Right cardiac atrium (tissue), 5 donors: ENCODE measurements at regions not wholly inside any gene's neighbourhood (a gene's known extent, or its start where the extent isn't known, plus 50 kb on each side); places are given as distances from the start of the nearest gene placed in this dataset.
"Not testable (repeated sequence)": the region's sequence is repeated elsewhere in the genome, so short reads cannot be mapped to it uniquely, and the experiment has no call there.

Source experiments
- ATAC-seq, 2 donors: fragments of 200-7000 bp; cut with Tn5 transposase; one replicate each; pipeline versions ENCODE4 v1.8.0 to v1.9.1; 2020; ENCODE audit warnings: moderate library complexity in 2 of 2, mild to moderate bottlenecking in 1 of 2
- DNase-seq, 3 donors: peaks; one replicate each; pipeline ENCODE4 v3.0.0-alpha.2; 2020
- H3K27ac ChIP-seq: one replicate; pipeline ENCODE4 v1.5.1; 2013; ENCODE audit warnings: mild to moderate bottlenecking, low read length, control low read depth, moderate library complexity
- H3K27me3 ChIP-seq: one replicate; pipeline ENCODE4 v1.6.1; 2013; ENCODE audit not compliant: control insufficient read depth, insufficient read depth
- H3K4me1 ChIP-seq: one replicate; pipeline ENCODE4 v1.6.1; 2013; ENCODE audit warnings: low read length; ENCODE audit not compliant: control insufficient read depth, insufficient read depth
- H3K4me3 ChIP-seq: one replicate; pipeline ENCODE4 v1.5.1; 2013; ENCODE audit warnings: low read length, control low read depth
- H3K9me3 ChIP-seq: one replicate; pipeline ENCODE4 v1.6.1; 2013; ENCODE audit warnings: low read length; ENCODE audit not compliant: control insufficient read depth
- WGBS: extraction: QIAGEN DNeasy Blood & Tissue Kit; methylation state at CpG from one replicate; pipeline ENCODE4 v1.1.7; 2013; 5-methylcytosine and 5-hydroxymethylcytosine counted together
- intact Hi-C, 4 donors: fragments of 100-400 bp; cut with DNase I; formaldehyde crosslinking; loops; one replicate each; pipeline versions ENCODE4 v1.11.0 to v1.14.0; 2022 to 2023
- donor health status: healthy with polysubstance abuse.
- donor health status: DM: no; HTN: yes; CAD: no.
- donor health status: DM: no; HTN: no; CAD: no.
- donor health status: DM: no; HTN: yes; CAD: no; lungs with severe emphysema.
- donor health status: DM: yes; HTN: yes; CAD: no.

- H3K27ac ChIP-seq, result no peak overlapping the region
- H3K4me1 ChIP-seq, result peaks cover 4% of the 10 kb centered on the region
- no peaks in the 10 kb centered on the region for H3K9me3 ChIP-seq
- intact Hi-C loops, result no loop called here
- ATAC-seq (no peak), DNase-seq (no peak)
- no peak overlapping the region for H3K4me3 ChIP-seq
- H3K27me3 ChIP-seq, result no peaks in the 10 kb centered on the region
- WGBS, result 94% methylated on average over 10 of the region's 10 CpGs
Measured at GRCh38 chr2:16057661-16058060, 117.3 kb downstream of the MYCN start.

GRCh38 chr2:16055848-16056580 lies 115.7 kb downstream of the MYCN start:
- WGBS, result 33% methylated on average over 7 of the region's 7 CpGs
- ATAC-seq, result no peak
- intact Hi-C loops, result no loop called here

GRCh38 chr2:16053437-16054257 lies 113.3 kb downstream of the MYCN start:
- no peak for ATAC-seq
- Histone ChIP-seq H3K4me3 (no peak overlapping the region), H3K4me1 (peaks cover 4% of the 10 kb centered on the region), H3K9me3 (no peaks in the 10 kb centered on the region), H3K27me3 (no peaks in the 10 kb centered on the region), H3K27ac (no peak overlapping the region)
- intact Hi-C loops, result no loop called here
- WGBS, result 96% methylated on average over 7 of the region's 7 CpGs
- no peak for DNase-seq

More at GRCh38 chr2:16055848-16056580, 115.7 kb downstream of the MYCN start:
- Histone ChIP-seq H3K4me1 (peaks cover 4% of the 10 kb centered on the region), H3K4me3 (no peak overlapping the region), H3K9me3 (no peaks in the 10 kb centered on the region), H3K27ac (no peak overlapping the region), H3K27me3 (no peaks in the 10 kb centered on the region)
- no peak for DNase-seq

GRCh38 chr2:16052571-16053052 lies 112.3 kb downstream of the MYCN start:
- WGBS, result 83% methylated on average over 6 of the region's 6 CpGs
- H3K9me3 ChIP-seq, ATAC-seq, H3K27me3 ChIP-seq, H3K27ac ChIP-seq, DNase-seq, H3K4me3 ChIP-seq, intact Hi-C loops, H3K4me1 ChIP-seq: not testable (repeated sequence)

- intact Hi-C loops, result no loop called here
- Histone ChIP-seq H3K9me3 (no peaks in the 10 kb centered on the region), H3K4me3 (no peak overlapping the region), H3K27me3 (no peaks in the 10 kb centered on the region), H3K27ac (no peak overlapping the region), H3K4me1 (peaks cover 4% of the 10 kb centered on the region)
- no peak for ATAC-seq
- 94% methylated on average over 6 of the region's 6 CpGs for WGBS
- DNase-seq, result no peak
Measured at GRCh38 chr2:16051841-16052564, 111.7 kb downstream of the MYCN start.

GRCh38 chr2:16050908-16051489 lies 110.6 kb downstream of the MYCN start:
- Histone ChIP-seq H3K27me3 (no peaks in the 10 kb centered on the region), H3K9me3 (no peaks in the 10 kb centered on the region), H3K4me1 (peaks cover 2% of the 10 kb centered on the region), H3K4me3 (no peak overlapping the region), H3K27ac (no peak overlapping the region)
- DNase-seq, result peak in 1 of 3 donors; percentile 27
- peak in 1 of 2 donors; percentile 82 for ATAC-seq
- 53% methylated on average over 11 of the region's 11 CpGs for WGBS
- intact Hi-C loops, result no loop called here

GRCh38 chr2:16050261-16050907 lies 110.0 kb downstream of the MYCN start:
- no peak for DNase-seq
- Histone ChIP-seq H3K9me3 (no peaks in the 10 kb centered on the region), H3K4me3 (no peak overlapping the region), H3K4me1 (no peaks in the 10 kb centered on the region), H3K27ac (no peak overlapping the region), H3K27me3 (no peaks in the 10 kb centered on the region)
- no peak for ATAC-seq
- intact Hi-C loops, result no loop called here
- 85% methylated on average over 12 of the region's 12 CpGs for WGBS

- H3K9me3 ChIP-seq, result no peaks in the 10 kb centered on the region
- ATAC-seq (no peak), DNase-seq (no peak)
- WGBS, result 81% methylated on average over 7 of the region's 7 CpGs
- no peak overlapping the region for H3K4me3 ChIP-seq
- no peaks in the 10 kb centered on the region for H3K27me3 ChIP-seq
- intact Hi-C loops, result no loop called here
- H3K4me1 ChIP-seq, result no peaks in the 10 kb centered on the region
- no peak overlapping the region for H3K27ac ChIP-seq
Measured at GRCh38 chr2:16049406-16049805, 109.1 kb downstream of the MYCN start.

GRCh38 chr2:16048466-16048865 lies 108.1 kb downstream of the MYCN start:
- DNase-seq, result no peak
- Histone ChIP-seq H3K27ac (no peak overlapping the region), H3K4me3 (no peak overlapping the region), H3K27me3 (no peaks in the 10 kb centered on the region), H3K4me1 (no peaks in the 10 kb centered on the region), H3K9me3 (no peaks in the 10 kb centered on the region)
- intact Hi-C loops, result no loop called here
- WGBS, result 91% methylated on average over 4 of the region's 4 CpGs
- ATAC-seq, result no peak

GRCh38 chr2:16047701-16048100 lies 107.4 kb downstream of the MYCN start:
- 92% methylated on average over 9 of the region's 9 CpGs for WGBS
- no peak for DNase-seq
- Histone ChIP-seq H3K27me3 (no peaks in the 10 kb centered on the region), H3K4me1 (no peaks in the 10 kb centered on the region), H3K27ac (no peak overlapping the region), H3K4me3 (no peak overlapping the region), H3K9me3 (no peaks in the 10 kb centered on the region)
- intact Hi-C loops, result no loop called here
- no peak for ATAC-seq
